ENCODE measurements at regions not wholly inside any gene's neighbourhood (a gene's known extent, or its start where the extent isn't known, plus 50 kb on each side); places are given as distances from the start of the nearest gene placed in this dataset.

DNA sequence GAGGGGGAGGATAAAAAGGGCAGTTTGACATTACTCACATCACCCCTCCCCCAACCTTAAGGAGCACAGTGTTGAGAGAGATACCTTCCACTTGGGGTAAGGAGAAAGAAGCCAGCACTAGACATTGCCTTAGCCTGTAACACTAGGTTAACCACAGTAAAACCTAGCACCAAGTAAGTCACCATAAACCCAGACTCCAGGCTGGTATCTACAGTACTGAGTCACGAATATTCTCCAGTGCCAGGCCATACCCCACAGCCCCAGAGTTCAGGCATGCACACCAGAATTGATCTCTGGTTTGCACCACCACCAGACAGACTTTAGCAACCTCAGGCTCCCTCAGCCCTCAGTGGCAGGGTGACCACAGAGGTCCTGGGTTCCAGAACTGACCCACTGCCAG is 570.4 kb downstream of the PRR32 start:
- no peak for TF ChIP-seq ESRRA (IDR thresholded peaks at IDR 0.05; ENCODE audit: low read length)
- TF ChIP-seq, protein P1, sequence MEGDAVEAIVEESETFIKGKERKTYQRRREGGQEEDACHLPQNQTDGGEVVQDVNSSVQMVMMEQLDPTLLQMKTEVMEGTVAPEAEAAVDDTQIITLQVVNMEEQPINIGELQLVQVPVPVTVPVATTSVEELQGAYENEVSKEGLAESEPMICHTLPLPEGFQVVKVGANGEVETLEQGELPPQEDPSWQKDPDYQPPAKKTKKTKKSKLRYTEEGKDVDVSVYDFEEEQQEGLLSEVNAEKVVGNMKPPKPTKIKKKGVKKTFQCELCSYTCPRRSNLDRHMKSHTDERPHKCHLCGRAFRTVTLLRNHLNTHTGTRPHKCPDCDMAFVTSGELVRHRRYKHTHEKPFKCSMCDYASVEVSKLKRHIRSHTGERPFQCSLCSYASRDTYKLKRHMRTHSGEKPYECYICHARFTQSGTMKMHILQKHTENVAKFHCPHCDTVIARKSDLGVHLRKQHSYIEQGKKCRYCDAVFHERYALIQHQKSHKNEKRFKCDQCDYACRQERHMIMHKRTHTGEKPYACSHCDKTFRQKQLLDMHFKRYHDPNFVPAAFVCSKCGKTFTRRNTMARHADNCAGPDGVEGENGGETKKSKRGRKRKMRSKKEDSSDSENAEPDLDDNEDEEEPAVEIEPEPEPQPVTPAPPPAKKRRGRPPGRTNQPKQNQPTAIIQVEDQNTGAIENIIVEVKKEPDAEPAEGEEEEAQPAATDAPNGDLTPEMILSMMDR (IDR thresholded peaks at IDR 0.05 in 2 of 3, conservative IDR thresholded peaks at IDR 0.05 in 1 of 3; ENCODE audit: control insufficient read depth in 2 of 3, extremely low read depth in 1 of 3, insufficient read depth in 1 of 3, low read depth in 3 of 3, low read length in 3 of 3) = no peak
- no peak for TF ChIP-seq SP1 (IDR thresholded peaks at IDR 0.05; ENCODE audit: low read depth, low read length)
- TF ChIP-seq RCOR1 (conservative IDR thresholded peaks at IDR 0.05; ENCODE audit: low read depth, low read length) = no peak
- no peak for TF ChIP-seq POLR2A (IDR thresholded peaks at IDR 0.05; ENCODE audit: low read depth, low read length)
- TF ChIP-seq, protein P2, sequence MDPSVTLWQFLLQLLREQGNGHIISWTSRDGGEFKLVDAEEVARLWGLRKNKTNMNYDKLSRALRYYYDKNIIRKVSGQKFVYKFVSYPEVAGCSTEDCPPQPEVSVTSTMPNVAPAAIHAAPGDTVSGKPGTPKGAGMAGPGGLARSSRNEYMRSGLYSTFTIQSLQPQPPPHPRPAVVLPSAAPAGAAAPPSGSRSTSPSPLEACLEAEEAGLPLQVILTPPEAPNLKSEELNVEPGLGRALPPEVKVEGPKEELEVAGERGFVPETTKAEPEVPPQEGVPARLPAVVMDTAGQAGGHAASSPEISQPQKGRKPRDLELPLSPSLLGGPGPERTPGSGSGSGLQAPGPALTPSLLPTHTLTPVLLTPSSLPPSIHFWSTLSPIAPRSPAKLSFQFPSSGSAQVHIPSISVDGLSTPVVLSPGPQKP (IDR thresholded peaks at IDR 0.05; ENCODE audit: low read depth, low read length) = no peak
- no peak for TF ChIP-seq ZNF622 (IDR thresholded peaks at IDR 0.05)
- TF ChIP-seq CHD2 (IDR thresholded peaks at IDR 0.05; ENCODE audit: borderline replicate concordance, low read depth, low read length) = no peak
- no peak for TF ChIP-seq HDAC6 (IDR thresholded peaks at IDR 0.05; ENCODE audit: unreplicated experiment)
- TF ChIP-seq SUZ12 (IDR thresholded peaks at IDR 0.05; ENCODE audit: unreplicated experiment) = no peak
- TF ChIP-seq ZZZ3 (IDR thresholded peaks at IDR 0.05; ENCODE audit: control insufficient read depth, insufficient read length, low read depth) = no peak
- no peak for TF ChIP-seq KDM1A (IDR thresholded peaks at IDR 0.05; ENCODE audit: borderline replicate concordance)
- TF ChIP-seq CBX3 (IDR thresholded peaks at IDR 0.05; ENCODE audit: borderline replicate concordance, low read depth) = no peak
- TF ChIP-seq TAF1 (IDR thresholded peaks at IDR 0.05; ENCODE audit: borderline replicate concordance, low read depth, low read length) = no peak

All from GM12878 (cell line).